ENCODE measurements at regions not wholly inside any gene's neighbourhood (a gene's known extent, or its start where the extent isn't known, plus 50 kb on each side); places are given as distances from the start of the nearest gene placed in this dataset.
"Not testable (repeated sequence)": the region's sequence is repeated elsewhere in the genome, so short reads cannot be mapped to it uniquely, and the experiment has no call there.

DNA sequence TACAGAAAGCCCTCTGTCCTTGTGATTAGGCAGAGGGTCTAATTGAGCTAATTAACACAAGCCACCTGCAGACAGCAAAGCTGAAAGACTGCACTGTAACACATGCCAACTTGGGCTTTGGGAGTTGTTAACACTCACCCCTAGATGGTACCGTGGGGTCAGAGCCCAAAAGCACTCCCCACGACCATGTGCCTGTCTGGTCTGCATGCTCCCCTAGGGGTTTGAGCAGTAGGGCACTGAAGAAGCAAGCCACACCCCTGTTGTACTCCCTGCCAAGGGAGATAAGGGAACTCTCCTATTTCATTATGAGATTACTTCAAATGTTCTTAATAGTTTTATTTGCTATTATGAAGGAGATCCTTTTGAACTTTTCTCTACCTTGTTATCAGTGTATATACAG is 560.1 kb upstream of the FSHR start:
- H3K4me3 ChIP-seq (ENCODE audit: control insufficient read depth, low read depth, low read length) = no peak overlapping the region
- DNase-seq (ENCODE audit: low read depth) = no peak
- TF ChIP-seq, protein P1, sequence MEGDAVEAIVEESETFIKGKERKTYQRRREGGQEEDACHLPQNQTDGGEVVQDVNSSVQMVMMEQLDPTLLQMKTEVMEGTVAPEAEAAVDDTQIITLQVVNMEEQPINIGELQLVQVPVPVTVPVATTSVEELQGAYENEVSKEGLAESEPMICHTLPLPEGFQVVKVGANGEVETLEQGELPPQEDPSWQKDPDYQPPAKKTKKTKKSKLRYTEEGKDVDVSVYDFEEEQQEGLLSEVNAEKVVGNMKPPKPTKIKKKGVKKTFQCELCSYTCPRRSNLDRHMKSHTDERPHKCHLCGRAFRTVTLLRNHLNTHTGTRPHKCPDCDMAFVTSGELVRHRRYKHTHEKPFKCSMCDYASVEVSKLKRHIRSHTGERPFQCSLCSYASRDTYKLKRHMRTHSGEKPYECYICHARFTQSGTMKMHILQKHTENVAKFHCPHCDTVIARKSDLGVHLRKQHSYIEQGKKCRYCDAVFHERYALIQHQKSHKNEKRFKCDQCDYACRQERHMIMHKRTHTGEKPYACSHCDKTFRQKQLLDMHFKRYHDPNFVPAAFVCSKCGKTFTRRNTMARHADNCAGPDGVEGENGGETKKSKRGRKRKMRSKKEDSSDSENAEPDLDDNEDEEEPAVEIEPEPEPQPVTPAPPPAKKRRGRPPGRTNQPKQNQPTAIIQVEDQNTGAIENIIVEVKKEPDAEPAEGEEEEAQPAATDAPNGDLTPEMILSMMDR (IDR thresholded peaks at IDR 0.05; ENCODE audit: control insufficient read depth, insufficient read depth, low read depth, low read length, missing control alignments) = no peak

GRCh38 chr2:49702740-49703139 is 548.4 kb upstream of the FSHR start:
- H3K4me3 ChIP-seq (ENCODE audit: control insufficient read depth, low read depth, low read length) = no peak overlapping the region
- DNase-seq (ENCODE audit: low read depth) = no peak
- TF ChIP-seq, protein P1 (IDR thresholded peaks at IDR 0.05; ENCODE audit: control insufficient read depth, insufficient read depth, low read depth, low read length, missing control alignments) = no peak

- TF ChIP-seq, protein P1 (IDR thresholded peaks at IDR 0.05; ENCODE audit: control insufficient read depth, insufficient read depth, low read depth, low read length, missing control alignments) = no peak
- no peak overlapping the region for H3K4me3 ChIP-seq (ENCODE audit: control insufficient read depth, low read depth, low read length)
- no peak for DNase-seq (ENCODE audit: low read depth)
Observed at GRCh38 chr2:49693961-49694360, 539.6 kb upstream of the FSHR start.

DNA sequence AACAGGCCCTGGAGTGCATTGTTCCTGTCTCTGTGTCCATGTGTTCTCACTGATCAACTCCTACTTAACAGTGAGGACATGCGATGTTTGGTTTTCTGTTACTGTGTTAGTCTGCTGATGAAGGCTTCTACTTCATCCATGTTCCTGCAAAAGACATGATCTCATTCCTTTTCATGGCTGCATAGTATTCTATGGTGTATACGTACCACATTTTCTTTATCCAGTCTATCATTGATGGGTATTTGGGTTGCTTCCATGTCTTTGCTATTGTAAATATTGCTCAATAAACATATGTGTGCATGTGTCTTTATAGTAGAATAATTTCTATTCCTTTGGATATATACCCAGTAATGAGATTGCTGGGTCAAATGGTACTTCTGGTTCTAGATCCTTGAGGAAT is 537.7 kb upstream of the FSHR start:
- DNase-seq (ENCODE audit: low read depth); H3K4me3 ChIP-seq (ENCODE audit: control insufficient read depth, low read depth, low read length): not testable (repeated sequence)

GRCh38 chr2:49687918-49688317 is 533.6 kb upstream of the FSHR start:
- DNase-seq (ENCODE audit: low read depth) = no peak
- no peak overlapping the region for H3K4me3 ChIP-seq (ENCODE audit: control insufficient read depth, low read depth, low read length)
- TF ChIP-seq, protein P1 (IDR thresholded peaks at IDR 0.05; ENCODE audit: control insufficient read depth, insufficient read depth, low read depth, low read length, missing control alignments) = no peak

GRCh38 chr2:49686897-49687442 is 532.7 kb upstream of the FSHR start:
- TF ChIP-seq, protein P1 (IDR thresholded peaks at IDR 0.05; ENCODE audit: control insufficient read depth, insufficient read depth, low read depth, low read length, missing control alignments) = no peak
- DNase-seq (ENCODE audit: low read depth) = no peak
- H3K4me3 ChIP-seq (ENCODE audit: control insufficient read depth, low read depth, low read length) = no peak overlapping the region

- no peak for DNase-seq (ENCODE audit: low read depth)
- TF ChIP-seq, protein P1 (IDR thresholded peaks at IDR 0.05; ENCODE audit: control insufficient read depth, insufficient read depth, low read depth, low read length, missing control alignments) = no peak
- no peak overlapping the region for H3K4me3 ChIP-seq (ENCODE audit: control insufficient read depth, low read depth, low read length)
Observed at GRCh38 chr2:49686291-49686690, 532.0 kb upstream of the FSHR start.
